ENCODE measurements at regions not wholly inside any gene's neighbourhood (a gene's known extent, or its start where the extent isn't known, plus 50 kb on each side); places are given as distances from the start of the nearest gene placed in this dataset.

GRCh38 chr5:86152988-86153560, 464.7 kb upstream of the COX7C start:
- no CpG with 5 or more reads among the region's 3 CpGs for WGBS, 2 donors (ENCODE audit: extremely low coverage in 2 of 2, insufficient read length in 2 of 2, insufficient replicate concordance in 1 of 2)
- H3K4me1 ChIP-seq (ENCODE audit: control insufficient read depth in 2 of 2, insufficient read depth in 1 of 2, low read depth in 1 of 2, low read length in 2 of 2), result no peaks in the 10 kb centered on the region
- no peak overlapping the region for H2BK15ac ChIP-seq (ENCODE audit: low read length)
- no peak overlapping the region for H2AK5ac ChIP-seq (ENCODE audit: low read depth, low read length)
- no peak overlapping the region for H3K27ac ChIP-seq (replicated peaks; ENCODE audit: low read length)
- H2BK12ac ChIP-seq (ENCODE audit: low read length), result no peak overlapping the region
- no peak overlapping the region for H4K8ac ChIP-seq (ENCODE audit: low read depth, low read length)
- H3K18ac ChIP-seq (ENCODE audit: low read length), result no peak overlapping the region
- no peak overlapping the region for H3K9ac ChIP-seq (ENCODE audit: low read depth, low read length, poor library complexity)
- H3K4ac ChIP-seq (ENCODE audit: low read length), result no peak overlapping the region
- H4K91ac ChIP-seq (ENCODE audit: low read depth, low read length, poor library complexity), result no peak overlapping the region
- H3K23ac ChIP-seq (ENCODE audit: low read depth, low read length, poor library complexity), result peak overlapping the region; percentile 25
- no peaks in the 10 kb centered on the region for H3K27me3 ChIP-seq (ENCODE audit: control insufficient read depth in 3 of 3, insufficient read depth in 3 of 3, low read depth in 1 of 3, low read length in 3 of 3)
- no peak for DNase-seq (ENCODE audit: low spot score)
- no peak overlapping the region for H2BK120ac ChIP-seq (ENCODE audit: low read depth, low read length)
- H2AFZ ChIP-seq (ENCODE audit: low read length), result peak overlapping the region; percentile 48
- no peak overlapping the region for H2BK5ac ChIP-seq (ENCODE audit: low read length)
- no peaks in the 10 kb centered on the region for H3K36me3 ChIP-seq (replicated peaks in 1 of 2; ENCODE audit: control insufficient read depth in 2 of 2, insufficient read depth in 2 of 2, low read length in 2 of 2)
- peaks cover 0 to 6% of the 10 kb centered on the region in 2 donors for H3K9me3 ChIP-seq (replicated peaks in 1 of 2; ENCODE audit: control insufficient read depth in 2 of 2, insufficient read depth in 1 of 2, low read depth in 1 of 2, low read length in 2 of 2)
- no peak overlapping the region for H3K14ac ChIP-seq (ENCODE audit: low read length)
- H3K4me3 ChIP-seq (ENCODE audit: low read length in 2 of 2), result no peak overlapping the region
- H3K4me2 ChIP-seq (ENCODE audit: insufficient read depth, low read length, poor library complexity, severe bottlenecking), result no peak overlapping the region
- no peaks in the 10 kb centered on the region for H3K79me1 ChIP-seq (ENCODE audit: low read depth, low read length)

GRCh38 chr5:86155796-86156195, 461.9 kb upstream of the COX7C start:
- H3K18ac ChIP-seq (ENCODE audit: low read length), result no peak overlapping the region
- WGBS, 2 donors (ENCODE audit: extremely low coverage in 2 of 2, insufficient read length in 2 of 2, insufficient replicate concordance in 1 of 2), result no CpG with 5 or more reads among the region's 3 CpGs

GRCh38 chr5:86170194-86170593, 447.5 kb upstream of the COX7C start:
- Histone ChIP-seq H2AFZ (ENCODE audit: low read length) (no peak overlapping the region), H3K4ac (ENCODE audit: low read length) (no peak overlapping the region), H3K79me1 (ENCODE audit: low read depth, low read length) (no peaks in the 10 kb centered on the region), H3K14ac (ENCODE audit: low read length) (no peak overlapping the region), H3K9ac (ENCODE audit: low read depth, low read length, poor library complexity) (no peak overlapping the region), H3K27ac (replicated peaks; ENCODE audit: low read length) (no peak overlapping the region), H2BK120ac (ENCODE audit: low read depth, low read length) (no peak overlapping the region), H3K23ac (ENCODE audit: low read depth, low read length, poor library complexity) (no peak overlapping the region), H4K91ac (ENCODE audit: low read depth, low read length, poor library complexity) (no peak overlapping the region), H3K4me1 (ENCODE audit: control insufficient read depth in 2 of 2, insufficient read depth in 1 of 2, low read depth in 1 of 2, low read length in 2 of 2) (peaks cover 0 to 4% of the 10 kb centered on the region in 2 donors), H2BK15ac (ENCODE audit: low read length) (no peak overlapping the region), H3K4me2 (ENCODE audit: insufficient read depth, low read length, poor library complexity, severe bottlenecking) (no peak overlapping the region), H4K8ac (ENCODE audit: low read depth, low read length) (no peak overlapping the region), H2BK12ac (ENCODE audit: low read length) (no peak overlapping the region), H3K18ac (ENCODE audit: low read length) (no peak overlapping the region), H2AK5ac (ENCODE audit: low read depth, low read length) (no peak overlapping the region), H2BK5ac (ENCODE audit: low read length) (no peak overlapping the region), H3K4me3 (ENCODE audit: low read length in 2 of 2) (no peak overlapping the region), H3K36me3 (replicated peaks in 1 of 2; ENCODE audit: control insufficient read depth in 2 of 2, insufficient read depth in 2 of 2, low read length in 2 of 2) (no peaks in the 10 kb centered on the region), H3K27me3 (ENCODE audit: control insufficient read depth in 3 of 3, insufficient read depth in 3 of 3, low read depth in 1 of 3, low read length in 3 of 3) (no peaks in the 10 kb centered on the region), H3K9me3 (replicated peaks in 1 of 2; ENCODE audit: control insufficient read depth in 2 of 2, insufficient read depth in 1 of 2, low read depth in 1 of 2, low read length in 2 of 2) (no peaks in the 10 kb centered on the region)
- WGBS, 2 donors (ENCODE audit: extremely low coverage in 2 of 2, insufficient read length in 2 of 2, insufficient replicate concordance in 1 of 2), result no CpG with 5 or more reads among the region's 1 CpG
- DNase-seq (ENCODE audit: low spot score), result no peak

More at GRCh38 chr5:86155796-86156195, 461.9 kb upstream of the COX7C start:
- H3K14ac ChIP-seq (ENCODE audit: low read length), result no peak overlapping the region
- DNase-seq (ENCODE audit: low spot score), result no peak
- H3K79me1 ChIP-seq (ENCODE audit: low read depth, low read length), result no peaks in the 10 kb centered on the region
- H3K9ac ChIP-seq (ENCODE audit: low read depth, low read length, poor library complexity), result no peak overlapping the region
- H3K27ac ChIP-seq (replicated peaks; ENCODE audit: low read length), result no peak overlapping the region
- H3K23ac ChIP-seq (ENCODE audit: low read depth, low read length, poor library complexity), result no peak overlapping the region
- H3K4me1 ChIP-seq (ENCODE audit: control insufficient read depth in 2 of 2, insufficient read depth in 1 of 2, low read depth in 1 of 2, low read length in 2 of 2), result no peaks in the 10 kb centered on the region
- no peak overlapping the region for H2AK5ac ChIP-seq (ENCODE audit: low read depth, low read length)
- no peak overlapping the region for H2BK120ac ChIP-seq (ENCODE audit: low read depth, low read length)
- no peak overlapping the region for H2BK5ac ChIP-seq (ENCODE audit: low read length)
- no peak overlapping the region for H4K91ac ChIP-seq (ENCODE audit: low read depth, low read length, poor library complexity)
- peak overlapping the region; percentile 43 for H2AFZ ChIP-seq (ENCODE audit: low read length)
- H3K4me3 ChIP-seq (ENCODE audit: low read length in 2 of 2), result no peak overlapping the region
- H3K4me2 ChIP-seq (ENCODE audit: insufficient read depth, low read length, poor library complexity, severe bottlenecking), result no peak overlapping the region
- no peak overlapping the region for H4K8ac ChIP-seq (ENCODE audit: low read depth, low read length)
- H2BK12ac ChIP-seq (ENCODE audit: low read length), result no peak overlapping the region
- H3K9me3 ChIP-seq (replicated peaks in 1 of 2; ENCODE audit: control insufficient read depth in 2 of 2, insufficient read depth in 1 of 2, low read depth in 1 of 2, low read length in 2 of 2), result peaks cover 0 to 4% of the 10 kb centered on the region in 2 donors
- H2BK15ac ChIP-seq (ENCODE audit: low read length), result no peak overlapping the region
- no peaks in the 10 kb centered on the region for H3K27me3 ChIP-seq (ENCODE audit: control insufficient read depth in 3 of 3, insufficient read depth in 3 of 3, low read depth in 1 of 3, low read length in 3 of 3)
- no peak overlapping the region for H3K4ac ChIP-seq (ENCODE audit: low read length)
- no peaks in the 10 kb centered on the region for H3K36me3 ChIP-seq (replicated peaks in 1 of 2; ENCODE audit: control insufficient read depth in 2 of 2, insufficient read depth in 2 of 2, low read length in 2 of 2)

- H4K8ac ChIP-seq (ENCODE audit: low read depth, low read length), result no peak overlapping the region
- no peaks in the 10 kb centered on the region for H3K27me3 ChIP-seq (ENCODE audit: control insufficient read depth in 3 of 3, insufficient read depth in 3 of 3, low read depth in 1 of 3, low read length in 3 of 3)
- H3K4me2 ChIP-seq (ENCODE audit: insufficient read depth, low read length, poor library complexity, severe bottlenecking), result no peak overlapping the region
- no peak overlapping the region for H3K27ac ChIP-seq (replicated peaks; ENCODE audit: low read length)
- H3K4ac ChIP-seq (ENCODE audit: low read length), result no peak overlapping the region
- no peak overlapping the region for H2AK5ac ChIP-seq (ENCODE audit: low read depth, low read length)
- no peaks in the 10 kb centered on the region for H3K79me1 ChIP-seq (ENCODE audit: low read depth, low read length)
- WGBS, 2 donors (ENCODE audit: extremely low coverage in 2 of 2, insufficient read length in 2 of 2, insufficient replicate concordance in 1 of 2), result no CpG with 5 or more reads among the region's 1 CpG
- H2BK5ac ChIP-seq (ENCODE audit: low read length), result no peak overlapping the region
- no peak overlapping the region for H2BK12ac ChIP-seq (ENCODE audit: low read length)
- no peak overlapping the region for H3K18ac ChIP-seq (ENCODE audit: low read length)
- H2BK15ac ChIP-seq (ENCODE audit: low read length), result no peak overlapping the region
- H3K4me1 ChIP-seq (ENCODE audit: control insufficient read depth in 2 of 2, insufficient read depth in 1 of 2, low read depth in 1 of 2, low read length in 2 of 2), result peaks cover 0 to 4% of the 10 kb centered on the region in 2 donors
- no peak overlapping the region for H3K14ac ChIP-seq (ENCODE audit: low read length)
- no peak overlapping the region for H2BK120ac ChIP-seq (ENCODE audit: low read depth, low read length)
- H4K91ac ChIP-seq (ENCODE audit: low read depth, low read length, poor library complexity), result no peak overlapping the region
- H2AFZ ChIP-seq (ENCODE audit: low read length), result no peak overlapping the region
- H3K36me3 ChIP-seq (replicated peaks in 1 of 2; ENCODE audit: control insufficient read depth in 2 of 2, insufficient read depth in 2 of 2, low read length in 2 of 2), result no peaks in the 10 kb centered on the region
- no peak overlapping the region for H3K4me3 ChIP-seq (ENCODE audit: low read length in 2 of 2)
- no peak overlapping the region for H3K9ac ChIP-seq (ENCODE audit: low read depth, low read length, poor library complexity)
- no peak overlapping the region for H3K23ac ChIP-seq (ENCODE audit: low read depth, low read length, poor library complexity)
- H3K9me3 ChIP-seq (replicated peaks in 1 of 2; ENCODE audit: control insufficient read depth in 2 of 2, insufficient read depth in 1 of 2, low read depth in 1 of 2, low read length in 2 of 2), result no peaks in the 10 kb centered on the region
- no peak for DNase-seq (ENCODE audit: low spot score)
Observed at GRCh38 chr5:86175224-86175623, 442.5 kb upstream of the COX7C start.

Measured in neuronal stem cell (in vitro differentiated cells).